Caco-2 (cell line): ENCODE measurements at regions not wholly inside any gene's neighbourhood (a gene's known extent, or its start where the extent isn't known, plus 50 kb on each side); places are given as distances from the start of the nearest gene placed in this dataset.

Experiments
- BruUV-seq: library from RNA; stranded (reverse); fragments of 400-500 nt; replicated peaks from 2 replicates; lab custom pipeline; 2021; lab: Mats Ljungman, UMichigan
- CTCF ChIA-PET: fragments of 300-600 bp; sonication (Branson Sonifier 250); formaldehyde crosslinking; loops from one replicate; lab custom pipeline; 2022; ENCODE audit warnings: antibody characterized with exemption; lab: Charles Lee
- POLR2A ChIA-PET: fragments of 300-600 bp; sonication (Branson Sonifier 250); formaldehyde crosslinking; loops from one replicate; lab custom pipeline; 2022; ENCODE audit warnings: antibody characterized with exemption; lab: Charles Lee
- DNase-seq, 2 experiments: peaks; one replicate each; pipeline versions ENCODE4 v3.0.0 to v3.0.0-alpha.2; 2020 to 2022
- H3K27me3 ChIP-seq: replicated peaks from 2 replicates; pipeline ENCODE4 v1.6.0; 2011; ENCODE audit warnings: low read length; ENCODE audit not compliant: control insufficient read depth, insufficient read depth
- H3K36me3 ChIP-seq: 2 replicates; pipeline ENCODE4 v1.5.1; 2011; ENCODE audit warnings: low read length; ENCODE audit not compliant: control insufficient read depth, insufficient read depth
- H3K4me1 ChIP-seq: fragments of 250-450 bp; sonication (Bioruptor Pico); 2 replicates; pipeline ENCODE4 v1.5.1; 2020; ENCODE audit warnings: mild to moderate bottlenecking
- H3K4me3 ChIP-seq: 2 replicates; pipeline ENCODE4 v1.5.1; 2011; ENCODE audit warnings: low read depth, mild to moderate bottlenecking, control low read depth, low read length
- H3K9me3 ChIP-seq: fragments of 250-450 bp; sonication (Bioruptor Pico); 2 replicates; pipeline ENCODE4 v1.5.1; 2020; ENCODE audit warnings: mild to moderate bottlenecking, moderate library complexity
- H3K27ac Mint-ChIP-seq: one replicate; pipeline ENCODE4 v1.8.0; 2022; ENCODE audit warnings: mixed read lengths; ENCODE audit not compliant: unreplicated experiment
- H3K27me3 Mint-ChIP-seq: one replicate; pipeline ENCODE4 v1.8.0; 2022; ENCODE audit warnings: mixed read lengths; ENCODE audit not compliant: insufficient read depth, unreplicated experiment
- H3K36me3 Mint-ChIP-seq: one replicate; pipeline ENCODE4 v1.8.0; 2022; ENCODE audit warnings: mild to moderate bottlenecking, mixed read lengths; ENCODE audit not compliant: insufficient read depth, unreplicated experiment
- H3K4me1 Mint-ChIP-seq: one replicate; pipeline ENCODE4 v1.8.0; 2022; ENCODE audit warnings: low read depth, mixed read lengths; ENCODE audit not compliant: unreplicated experiment
- H3K4me3 Mint-ChIP-seq: one replicate; pipeline ENCODE4 v1.8.0; 2022; ENCODE audit warnings: mild to moderate bottlenecking, moderate library complexity, mixed read lengths; ENCODE audit not compliant: unreplicated experiment
- H3K9me3 Mint-ChIP-seq: one replicate; pipeline ENCODE4 v1.8.0; 2022; ENCODE audit warnings: mixed read lengths; ENCODE audit not compliant: unreplicated experiment
- intact Hi-C: fragments of 100-400 bp; cut with micrococcal nuclease; formaldehyde crosslinking; loops from one replicate; pipeline ENCODE4 v1.10.0; 2022; ENCODE audit not compliant: unreplicated experiment
- TF ChIP-seq, protein P1 (sequence below), 2 experiments: fragments of 200-600 bp in 1 of 2; IDR thresholded peaks; 1 replicate in 1 of 2; 2 replicates in 1 of 2; pipeline versions ENCODE4 v1.5.1 to v1.8.0; 2011 to 2022; ENCODE audit warnings: antibody characterized with exemption in 1 of 2, control low read depth in 1 of 2, inconsistent platforms in 1 of 2, low read depth in 1 of 2, low read length in 1 of 2, mild to moderate bottlenecking in 1 of 2, moderate library complexity in 1 of 2; ENCODE audit not compliant: insufficient read depth in 1 of 2, severe bottlenecking in 1 of 2, unreplicated experiment in 1 of 2

DNA sequence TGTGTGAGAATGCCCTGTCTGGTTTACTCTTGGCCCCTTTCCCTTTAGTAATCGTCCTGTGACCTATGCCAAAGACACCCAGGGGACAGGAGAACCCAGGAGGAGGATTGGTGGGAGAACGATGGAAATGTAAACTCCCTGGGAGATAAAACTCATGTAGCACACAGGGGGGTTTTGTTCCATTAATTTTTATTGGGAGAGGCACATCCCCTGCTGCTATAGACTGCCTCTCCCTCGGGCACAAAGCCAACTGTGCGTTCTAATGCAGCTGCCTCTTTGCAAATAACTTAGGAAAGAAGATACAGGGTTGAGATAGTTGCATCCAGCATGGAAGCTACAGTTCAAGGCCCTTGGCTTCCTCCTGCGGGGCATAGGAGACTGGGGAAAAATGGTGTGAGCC, 489.6 kb downstream of the SLC4A3 start:
- POLR2A ChIA-PET: no interaction called here
- Mint-ChIP-seq H3K4me3 (no peak overlapping the region), H3K36me3 (no peaks in the 10 kb centered on the region), H3K4me1 (no peaks in the 10 kb centered on the region), H3K9me3 (peaks cover 21% of the 10 kb centered on the region), H3K27ac (no peak overlapping the region), H3K27me3 (peaks cover 7% of the 10 kb centered on the region)
- H3K4me1 ChIP-seq: no peaks in the 10 kb centered on the region
- CTCF ChIA-PET: no interaction called here
- no peak overlapping the region for H3K4me3 ChIP-seq
- intact Hi-C loops: loop anchor here (1.0 kb wide), 1 partner anchor 38 kb away; no protein-coding TSS in a partner anchor
- H3K27me3 ChIP-seq: no peaks in the 10 kb centered on the region
- TF ChIP-seq, protein P1, sequence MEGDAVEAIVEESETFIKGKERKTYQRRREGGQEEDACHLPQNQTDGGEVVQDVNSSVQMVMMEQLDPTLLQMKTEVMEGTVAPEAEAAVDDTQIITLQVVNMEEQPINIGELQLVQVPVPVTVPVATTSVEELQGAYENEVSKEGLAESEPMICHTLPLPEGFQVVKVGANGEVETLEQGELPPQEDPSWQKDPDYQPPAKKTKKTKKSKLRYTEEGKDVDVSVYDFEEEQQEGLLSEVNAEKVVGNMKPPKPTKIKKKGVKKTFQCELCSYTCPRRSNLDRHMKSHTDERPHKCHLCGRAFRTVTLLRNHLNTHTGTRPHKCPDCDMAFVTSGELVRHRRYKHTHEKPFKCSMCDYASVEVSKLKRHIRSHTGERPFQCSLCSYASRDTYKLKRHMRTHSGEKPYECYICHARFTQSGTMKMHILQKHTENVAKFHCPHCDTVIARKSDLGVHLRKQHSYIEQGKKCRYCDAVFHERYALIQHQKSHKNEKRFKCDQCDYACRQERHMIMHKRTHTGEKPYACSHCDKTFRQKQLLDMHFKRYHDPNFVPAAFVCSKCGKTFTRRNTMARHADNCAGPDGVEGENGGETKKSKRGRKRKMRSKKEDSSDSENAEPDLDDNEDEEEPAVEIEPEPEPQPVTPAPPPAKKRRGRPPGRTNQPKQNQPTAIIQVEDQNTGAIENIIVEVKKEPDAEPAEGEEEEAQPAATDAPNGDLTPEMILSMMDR (IDR thresholded peaks at IDR 0.05; ENCODE audit: insufficient read depth in 1 of 2, low read depth in 1 of 2, low read length in 1 of 2, severe bottlenecking in 1 of 2, unreplicated experiment in 1 of 2): no peak
- no TSS peak for BruUV-seq
- H3K9me3 ChIP-seq: no peaks in the 10 kb centered on the region
- no peaks in the 10 kb centered on the region for H3K36me3 ChIP-seq
- DNase-seq: no peak

DNA sequence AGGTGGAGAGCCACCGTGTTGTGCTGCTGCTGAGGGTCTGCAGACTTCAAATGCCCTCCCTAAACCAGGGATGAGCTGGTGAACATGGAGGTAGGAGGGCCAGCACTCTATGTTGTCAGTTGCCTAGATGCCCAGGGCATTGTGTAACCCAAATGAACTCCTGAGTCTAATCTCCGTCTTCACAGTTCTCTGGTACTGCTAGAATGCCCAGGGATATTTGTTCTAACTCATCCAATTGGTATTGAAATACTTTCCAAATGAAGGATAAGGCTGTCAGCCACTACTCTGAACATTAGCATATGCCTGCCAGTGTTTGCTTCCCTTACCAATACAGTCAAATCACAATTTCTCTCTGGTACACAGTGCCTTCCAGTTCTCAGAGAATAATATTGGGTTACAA, 492.6 kb downstream of the SLC4A3 start:
- H3K27me3 Mint-ChIP-seq: peaks cover 10% of the 10 kb centered on the region
- no peak overlapping the region for H3K4me3 ChIP-seq
- H3K36me3 Mint-ChIP-seq: no peaks in the 10 kb centered on the region
- intact Hi-C loops: no loop called here
- no peak overlapping the region for H3K27ac Mint-ChIP-seq
- TF ChIP-seq, protein P1 (IDR thresholded peaks at IDR 0.05; ENCODE audit: insufficient read depth in 1 of 2, low read depth in 1 of 2, low read length in 1 of 2, severe bottlenecking in 1 of 2, unreplicated experiment in 1 of 2): no peak
- peaks cover 11% of the 10 kb centered on the region for H3K9me3 Mint-ChIP-seq
- H3K9me3 ChIP-seq: no peaks in the 10 kb centered on the region
- no peaks in the 10 kb centered on the region for H3K27me3 ChIP-seq
- CTCF ChIA-PET: no interaction called here
- no peaks in the 10 kb centered on the region for H3K4me1 Mint-ChIP-seq
- no peak overlapping the region for H3K4me3 Mint-ChIP-seq
- POLR2A ChIA-PET: no interaction called here
- no peaks in the 10 kb centered on the region for H3K4me1 ChIP-seq
- H3K36me3 ChIP-seq: no peaks in the 10 kb centered on the region
- BruUV-seq: no TSS peak
- no peak for DNase-seq

DNA sequence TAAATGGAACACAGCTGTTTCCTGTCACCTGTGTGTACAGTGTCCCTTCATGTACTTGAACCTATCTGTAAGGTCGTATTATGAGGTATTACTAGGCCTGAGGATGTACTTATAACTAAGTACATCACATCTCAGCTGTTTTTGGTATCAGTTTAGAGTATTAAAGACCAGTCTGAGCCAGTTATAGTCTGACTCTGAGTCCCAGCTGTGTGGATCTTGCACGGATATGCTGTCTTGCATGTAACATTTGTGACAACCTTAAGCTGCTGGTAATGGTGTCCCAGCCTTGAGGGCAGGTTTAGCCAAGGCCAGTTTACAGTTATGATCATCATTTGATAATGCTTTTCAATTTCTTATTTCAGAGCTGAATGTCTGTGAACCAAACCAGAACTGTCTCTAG, 496.3 kb downstream of the SLC4A3 start:
- H3K27ac Mint-ChIP-seq: no peak overlapping the region
- BruUV-seq: no TSS peak
- Histone ChIP-seq H3K9me3 (no peaks in the 10 kb centered on the region), H3K4me3 (no peak overlapping the region), H3K4me1 (no peaks in the 10 kb centered on the region; the same call in 1 of the 2 replicates), H3K36me3 (no peaks in the 10 kb centered on the region), H3K27me3 (no peaks in the 10 kb centered on the region)
- intact Hi-C loops: no loop called here
- no peak for DNase-seq
- TF ChIP-seq, protein P1 (IDR thresholded peaks at IDR 0.05; ENCODE audit: insufficient read depth in 1 of 2, low read depth in 1 of 2, low read length in 1 of 2, severe bottlenecking in 1 of 2, unreplicated experiment in 1 of 2): no peak
- H3K4me3 Mint-ChIP-seq: no peak overlapping the region
- ChIA-PET POLR2A (no interaction called here), CTCF (no interaction called here)
- H3K36me3 Mint-ChIP-seq: no peaks in the 10 kb centered on the region
- H3K27me3 Mint-ChIP-seq: peaks cover 3% of the 10 kb centered on the region
- no peaks in the 10 kb centered on the region for H3K9me3 Mint-ChIP-seq
- no peaks in the 10 kb centered on the region for H3K4me1 Mint-ChIP-seq
